ENCODE measurements at regions not wholly inside any gene's neighbourhood (a gene's known extent, or its start where the extent isn't known, plus 50 kb on each side); places are given as distances from the start of the nearest gene placed in this dataset.
"Not testable (repeated sequence)": the region's sequence is repeated elsewhere in the genome, so short reads cannot be mapped to it uniquely, and the experiment has no call there.

DNA sequence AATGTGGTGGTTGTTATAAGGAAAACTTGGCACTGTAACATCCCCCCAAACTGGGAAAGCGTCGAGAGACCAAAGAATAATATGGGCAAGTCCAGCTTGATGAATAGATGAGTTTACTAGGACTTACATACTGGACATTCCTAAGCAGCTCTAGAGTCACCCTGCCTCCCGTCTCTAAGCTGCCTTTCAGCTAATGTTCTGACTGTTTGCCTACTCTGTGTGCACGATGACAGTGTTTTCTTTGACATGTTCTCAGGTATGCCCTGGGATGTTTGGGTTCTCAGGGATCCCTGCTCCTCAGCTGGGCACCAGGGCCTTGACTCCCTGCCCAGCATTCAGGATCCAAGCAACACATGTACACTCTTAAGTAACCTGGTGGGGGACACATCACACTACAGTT is 87.5 kb downstream of the MRPL57 start:
- not testable (repeated sequence) for DNase-seq

- DNase-seq: not testable (repeated sequence)
Measured at GRCh38 chr13:21268485-21268884, 92.0 kb downstream of the MRPL57 start.

DNA sequence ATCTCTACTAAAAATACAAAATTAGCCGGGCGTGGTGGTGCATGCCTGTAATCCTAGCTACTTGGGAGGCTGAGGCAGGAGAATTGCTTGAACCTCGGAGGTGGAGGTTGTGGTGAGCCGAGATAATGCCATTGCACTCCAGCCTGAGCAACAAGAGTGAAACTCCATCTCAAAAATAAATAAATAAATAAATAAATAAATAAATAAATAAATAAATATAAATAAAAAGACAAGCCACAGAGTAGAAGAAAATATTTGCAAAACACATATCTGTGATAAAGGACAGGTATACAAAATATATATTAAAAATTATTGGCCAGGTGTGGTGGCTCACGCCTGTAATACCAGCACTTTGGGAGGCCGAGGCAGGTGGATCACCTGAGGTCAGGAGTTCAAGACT is 96.0 kb downstream of the MRPL57 start:
- not testable (repeated sequence) for DNase-seq

DNA sequence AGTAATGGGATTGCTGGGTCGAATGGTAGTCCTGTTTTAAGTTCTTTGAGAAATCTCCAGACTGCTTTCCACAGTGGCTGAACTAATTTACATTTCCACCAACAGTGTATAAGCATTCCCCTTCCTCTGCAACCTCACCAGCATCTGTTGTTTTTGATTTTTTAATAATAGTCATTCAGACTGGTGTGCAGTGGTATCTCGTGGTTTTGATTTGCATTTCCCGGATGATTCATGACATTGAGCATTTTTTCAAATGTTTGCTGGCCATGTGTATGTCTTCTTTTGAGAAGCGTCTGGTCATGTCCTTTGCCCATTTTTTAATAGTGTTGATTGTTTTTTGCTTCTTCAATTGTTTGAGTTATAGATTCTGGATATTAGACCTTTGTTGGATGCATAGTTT is 98.0 kb downstream of the MRPL57 start:
- DNase-seq: not testable (repeated sequence)

DNA sequence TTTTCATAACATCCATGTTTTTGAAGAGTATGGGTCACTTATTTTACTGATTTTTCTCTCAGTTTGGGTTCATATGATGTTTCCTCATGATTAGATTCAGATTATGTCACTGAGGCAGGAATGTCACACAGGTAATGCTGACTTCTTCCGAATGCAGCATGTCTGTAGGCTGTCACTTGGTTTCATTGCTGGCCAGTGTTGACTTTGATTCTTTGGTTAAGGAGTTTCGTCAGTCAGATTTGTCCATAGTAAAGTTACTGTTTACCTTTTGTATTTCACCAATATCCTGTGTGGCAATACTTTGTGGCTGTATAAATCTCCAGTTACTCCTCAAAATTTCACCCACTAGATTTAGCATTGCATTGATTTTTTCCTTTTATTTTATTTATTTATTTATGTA is 105.6 kb downstream of the MRPL57 start:
- no peak for DNase-seq

DNA sequence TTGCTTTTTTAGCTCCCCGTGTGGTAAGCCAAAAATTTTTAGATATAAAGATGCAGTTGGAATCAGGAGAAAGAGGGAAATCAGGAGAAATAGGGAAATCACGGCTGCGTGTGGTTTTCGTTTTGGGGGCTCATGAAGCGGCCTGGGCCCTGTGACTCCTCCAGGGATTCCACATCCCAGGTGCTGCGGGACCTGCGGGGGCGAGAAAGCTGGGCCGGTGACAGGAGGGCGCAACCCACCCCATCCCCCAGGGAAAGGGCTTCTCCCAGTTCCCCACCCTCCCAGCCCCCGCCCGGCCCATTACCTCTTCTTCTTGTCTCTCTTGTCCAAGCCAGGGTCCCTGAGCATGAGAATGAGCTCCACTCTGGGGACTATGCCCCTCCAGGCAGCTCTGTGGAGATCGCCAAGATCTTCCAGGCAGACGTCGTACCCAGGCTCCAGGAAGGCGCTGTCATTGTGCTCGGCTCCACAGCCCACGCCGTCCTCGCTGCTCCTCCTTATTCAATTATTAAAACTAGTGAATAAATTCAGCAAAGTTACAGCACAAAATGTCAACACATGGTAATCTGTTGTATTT is 111.0 kb downstream of the MRPL57 start:
- no peak for DNase-seq

- no peak for DNase-seq
Measured at GRCh38 chr13:21289475-21289874, 113.0 kb downstream of the MRPL57 start.

DNA sequence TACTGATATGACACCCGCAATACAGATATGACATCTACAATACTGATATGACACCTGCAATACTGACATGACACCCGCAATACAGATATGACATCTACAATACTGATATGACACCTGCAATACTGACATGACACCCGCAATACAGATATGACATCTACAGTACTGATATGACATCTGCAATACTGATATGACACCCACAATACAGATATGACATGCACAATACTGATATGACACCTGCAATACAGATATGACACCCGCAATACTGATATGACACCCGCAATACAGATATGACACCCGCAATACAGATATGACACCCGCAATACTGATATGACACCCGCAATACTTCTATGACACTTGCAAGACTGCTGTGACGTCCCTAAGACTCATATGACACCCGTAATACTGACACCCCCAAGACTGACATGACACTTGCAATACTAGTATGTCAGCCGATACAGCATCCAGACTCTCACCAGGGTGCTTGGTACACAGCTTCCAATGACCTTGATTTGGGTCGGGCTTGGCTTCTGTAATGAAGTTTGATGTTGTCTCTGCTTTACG is 114.1 kb downstream of the MRPL57 start:
- DNase-seq: not testable (repeated sequence)

DNA sequence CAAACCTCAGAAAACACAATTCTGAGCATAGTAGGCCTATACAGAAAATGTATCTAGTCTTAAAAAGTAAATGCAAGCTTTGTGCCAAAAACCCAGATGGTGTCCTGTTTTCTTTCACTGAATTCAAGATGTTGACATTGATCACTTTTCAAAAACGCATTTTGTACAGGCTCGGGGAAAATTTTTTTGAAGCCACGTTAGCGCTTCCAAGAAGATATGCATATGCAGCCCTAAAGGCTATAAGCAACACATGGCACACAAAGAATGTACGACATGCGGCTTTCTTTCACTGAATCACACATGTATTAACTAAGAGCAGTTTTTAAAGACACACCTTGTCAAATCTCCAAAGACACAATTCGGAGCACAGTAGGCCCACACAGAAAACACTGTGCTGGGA is 115.4 kb downstream of the MRPL57 start:
- DNase-seq: no peak

- peak; percentile 15 for DNase-seq
Measured at GRCh38 chr13:21296991-21297390, 120.5 kb downstream of the MRPL57 start.

- DNase-seq: peak; percentile 26
Measured at GRCh38 chr13:21297447-21297846, 121.0 kb downstream of the MRPL57 start.

GRCh38 chr13:21297914-21298831 is 121.7 kb downstream of the MRPL57 start:
- peak; percentile 65 for DNase-seq

- no peak for DNase-seq
Measured at GRCh38 chr13:21304256-21304655, 127.8 kb downstream of the MRPL57 start.

- not testable (repeated sequence) for DNase-seq
Measured at GRCh38 chr13:21306300-21307073, 130.0 kb downstream of the MRPL57 start.

DNA sequence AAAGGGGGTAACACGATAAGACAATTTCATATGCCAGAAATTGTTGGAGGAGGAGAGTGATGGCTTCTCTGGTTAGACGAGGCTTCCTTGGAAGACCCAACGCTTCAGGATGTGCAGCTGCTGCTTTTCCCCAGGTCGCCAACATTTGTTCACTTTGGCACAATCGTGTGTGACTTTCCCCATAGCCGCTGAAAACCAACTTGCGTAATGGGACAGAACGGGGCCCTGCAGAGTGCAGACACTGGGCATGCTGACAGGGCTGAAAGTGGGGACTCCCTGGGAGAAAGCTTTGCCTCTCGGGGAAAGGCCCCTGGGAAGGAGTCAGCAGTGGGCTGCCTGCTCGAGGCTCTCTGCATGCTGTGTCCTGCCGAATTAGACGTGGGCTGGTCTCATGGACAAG is 130.7 kb downstream of the MRPL57 start:
- DNase-seq: not testable (repeated sequence)

DNA sequence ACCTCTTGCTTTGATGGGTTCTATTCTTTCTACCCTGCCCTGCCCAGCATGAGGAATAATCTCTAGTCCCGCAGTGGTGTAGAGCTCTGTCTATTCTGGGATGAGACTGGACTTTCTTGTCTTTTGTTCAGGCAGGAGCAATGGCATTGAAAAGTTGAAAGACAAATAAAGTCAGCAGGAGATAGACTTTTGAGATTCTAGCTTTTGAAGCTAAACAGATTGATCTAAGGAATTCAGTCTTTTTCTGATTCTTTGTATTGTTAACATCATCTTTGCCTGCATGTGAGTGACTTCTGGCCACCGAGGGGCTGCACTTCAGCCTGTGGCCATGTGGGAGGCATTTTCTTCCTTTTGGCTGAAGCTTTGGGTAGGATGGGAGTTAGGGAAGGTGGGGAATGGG is 132.4 kb downstream of the MRPL57 start:
- no peak for DNase-seq

GRCh38 chr13:21309542-21310172 is 133.2 kb downstream of the MRPL57 start:
- DNase-seq: no peak

GRCh38 chr13:21310220-21310619 is 133.8 kb downstream of the MRPL57 start:
- DNase-seq: no peak

- not testable (repeated sequence) for DNase-seq
Measured at GRCh38 chr13:21314976-21315375, 138.5 kb downstream of the MRPL57 start.

DNA sequence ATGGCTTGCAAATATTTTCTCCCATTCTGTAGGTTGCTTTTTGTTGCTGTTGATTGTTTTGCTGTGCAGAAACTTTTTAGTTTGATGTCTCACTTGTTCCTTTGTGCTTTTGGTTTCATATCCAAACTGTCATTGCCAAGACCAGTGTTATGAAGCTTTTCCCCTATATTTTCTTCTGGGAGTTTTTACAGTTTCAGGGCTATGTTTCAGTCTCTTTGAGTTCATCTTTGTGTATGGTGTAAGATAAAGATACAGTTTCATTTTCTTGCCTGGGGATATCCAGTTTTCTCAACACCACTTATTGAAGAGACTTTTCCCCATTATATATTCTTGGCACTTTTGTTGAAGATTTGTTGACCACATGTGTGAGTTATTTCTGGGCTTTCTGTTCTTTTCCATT is 139.9 kb downstream of the MRPL57 start:
- no peak for DNase-seq

- DNase-seq: no peak
Measured at GRCh38 chr13:21318891-21319532, 140.1 kb downstream of the ZDHHC20 start.
